ENCODE measurements at regions not wholly inside any gene's neighbourhood (a gene's known extent, or its start where the extent isn't known, plus 50 kb on each side); places are given as distances from the start of the nearest gene placed in this dataset.
"Not testable (repeated sequence)": the region's sequence is repeated elsewhere in the genome, so short reads cannot be mapped to it uniquely, and the experiment has no call there.

DNA sequence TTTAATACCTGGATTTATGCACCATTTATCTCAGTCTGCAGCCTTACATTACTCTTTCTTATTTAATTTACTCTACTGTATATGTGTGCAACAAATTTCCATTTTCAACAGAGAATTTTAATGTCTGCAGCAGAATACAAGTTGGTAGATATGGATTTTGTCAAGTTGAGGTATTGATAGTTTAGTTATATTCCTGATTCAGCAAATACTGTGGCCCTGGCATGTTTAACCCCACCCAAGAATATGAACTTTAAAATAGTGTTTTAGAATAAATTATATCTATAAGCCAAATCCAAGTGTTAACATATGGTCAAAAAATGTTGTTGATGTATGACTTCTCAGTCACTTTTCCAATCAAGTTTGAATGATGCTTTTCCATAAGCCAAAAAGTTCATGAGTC, 378.4 kb upstream of the NRG3 start:
- DNase-seq: no peak
- Histone ChIP-seq H2AFZ (ENCODE audit: low read depth, low read length) (no peak overlapping the region), H3K4me3 (ENCODE audit: low read depth in 1 of 2, low read length in 2 of 2) (no peak overlapping the region), H4K20me1 (ENCODE audit: insufficient read depth, low read length) (no peaks in the 10 kb centered on the region), H3K9ac (ENCODE audit: low read depth, low read length) (no peak overlapping the region), H3K4me1 (ENCODE audit: insufficient read depth, low read length) (no peaks in the 10 kb centered on the region), H3K4me2 (ENCODE audit: insufficient read depth, low read length) (no peak overlapping the region), H3K79me2 (ENCODE audit: insufficient read depth, low read length) (no peaks in the 10 kb centered on the region), H3K36me3 (ENCODE audit: insufficient read depth, low read length) (no peaks in the 10 kb centered on the region), H3K27ac (ENCODE audit: low read length) (no peak overlapping the region), H3K27me3 (ENCODE audit: insufficient read depth, low read length, poor library complexity) (no peaks in the 10 kb centered on the region), H3K9me3 (ENCODE audit: insufficient read depth, low read length, severe bottlenecking) (no peaks in the 10 kb centered on the region)
- TF ChIP-seq, protein P1, sequence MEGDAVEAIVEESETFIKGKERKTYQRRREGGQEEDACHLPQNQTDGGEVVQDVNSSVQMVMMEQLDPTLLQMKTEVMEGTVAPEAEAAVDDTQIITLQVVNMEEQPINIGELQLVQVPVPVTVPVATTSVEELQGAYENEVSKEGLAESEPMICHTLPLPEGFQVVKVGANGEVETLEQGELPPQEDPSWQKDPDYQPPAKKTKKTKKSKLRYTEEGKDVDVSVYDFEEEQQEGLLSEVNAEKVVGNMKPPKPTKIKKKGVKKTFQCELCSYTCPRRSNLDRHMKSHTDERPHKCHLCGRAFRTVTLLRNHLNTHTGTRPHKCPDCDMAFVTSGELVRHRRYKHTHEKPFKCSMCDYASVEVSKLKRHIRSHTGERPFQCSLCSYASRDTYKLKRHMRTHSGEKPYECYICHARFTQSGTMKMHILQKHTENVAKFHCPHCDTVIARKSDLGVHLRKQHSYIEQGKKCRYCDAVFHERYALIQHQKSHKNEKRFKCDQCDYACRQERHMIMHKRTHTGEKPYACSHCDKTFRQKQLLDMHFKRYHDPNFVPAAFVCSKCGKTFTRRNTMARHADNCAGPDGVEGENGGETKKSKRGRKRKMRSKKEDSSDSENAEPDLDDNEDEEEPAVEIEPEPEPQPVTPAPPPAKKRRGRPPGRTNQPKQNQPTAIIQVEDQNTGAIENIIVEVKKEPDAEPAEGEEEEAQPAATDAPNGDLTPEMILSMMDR (IDR thresholded peaks at IDR 0.05; ENCODE audit: borderline replicate concordance, extremely low read depth, low read length, poor library complexity, severe bottlenecking): no peak
- no peak for TF ChIP-seq EZH2 (IDR thresholded peaks at IDR 0.05; ENCODE audit: borderline replicate concordance, low read depth, low read length, severe bottlenecking)
- no peak for ATAC-seq (ENCODE audit: insufficient read depth, low read depth)

DNA sequence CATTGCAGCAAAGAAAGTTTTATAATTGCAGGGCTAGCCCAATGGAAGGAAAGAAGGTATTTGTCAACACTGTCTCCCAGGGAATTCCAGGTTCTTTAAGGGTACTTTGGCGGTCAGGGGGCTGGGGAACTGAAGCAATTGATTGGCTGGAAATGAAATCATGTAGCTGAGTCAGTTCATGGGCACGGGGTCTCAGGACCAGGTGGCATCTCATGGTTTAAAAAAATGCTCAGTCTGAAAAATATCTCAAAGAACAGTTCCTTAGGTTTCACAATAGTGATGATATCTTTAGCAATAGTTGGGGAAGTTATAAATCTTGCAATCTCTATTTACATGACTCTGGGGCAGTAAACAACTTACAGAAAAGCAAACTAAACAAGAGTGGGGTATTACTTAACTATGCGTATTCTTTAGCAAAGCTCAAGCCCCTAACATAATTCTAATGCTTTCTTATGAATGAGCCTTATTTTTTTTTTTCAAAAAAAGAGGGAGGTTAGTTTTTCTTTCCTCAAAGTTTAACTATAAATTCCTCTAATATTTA, 376.9 kb upstream of the NRG3 start:
- no peak for TF ChIP-seq EZH2 (IDR thresholded peaks at IDR 0.05; ENCODE audit: borderline replicate concordance, low read depth, low read length, severe bottlenecking)
- TF ChIP-seq, protein P1 (IDR thresholded peaks at IDR 0.05; ENCODE audit: borderline replicate concordance, extremely low read depth, low read length, poor library complexity, severe bottlenecking): no peak
- H2AFZ ChIP-seq (ENCODE audit: low read depth, low read length): no peak overlapping the region
- H3K79me2 ChIP-seq (ENCODE audit: insufficient read depth, low read length): no peaks in the 10 kb centered on the region
- no peak for DNase-seq
- no peak overlapping the region for H3K9ac ChIP-seq (ENCODE audit: low read depth, low read length)
- no peaks in the 10 kb centered on the region for H3K4me1 ChIP-seq (ENCODE audit: insufficient read depth, low read length)
- H3K36me3 ChIP-seq (ENCODE audit: insufficient read depth, low read length): no peaks in the 10 kb centered on the region
- H3K27ac ChIP-seq (ENCODE audit: low read length): no peak overlapping the region
- H3K4me2 ChIP-seq (ENCODE audit: insufficient read depth, low read length): no peak overlapping the region
- no peak for ATAC-seq (ENCODE audit: insufficient read depth, low read depth)
- H4K20me1 ChIP-seq (ENCODE audit: insufficient read depth, low read length): no peaks in the 10 kb centered on the region
- no peak overlapping the region for H3K4me3 ChIP-seq (ENCODE audit: low read depth in 1 of 2, low read length in 2 of 2)
- H3K27me3 ChIP-seq (ENCODE audit: insufficient read depth, low read length, poor library complexity): no peaks in the 10 kb centered on the region
- H3K9me3 ChIP-seq (ENCODE audit: insufficient read depth, low read length, severe bottlenecking): no peaks in the 10 kb centered on the region

DNA sequence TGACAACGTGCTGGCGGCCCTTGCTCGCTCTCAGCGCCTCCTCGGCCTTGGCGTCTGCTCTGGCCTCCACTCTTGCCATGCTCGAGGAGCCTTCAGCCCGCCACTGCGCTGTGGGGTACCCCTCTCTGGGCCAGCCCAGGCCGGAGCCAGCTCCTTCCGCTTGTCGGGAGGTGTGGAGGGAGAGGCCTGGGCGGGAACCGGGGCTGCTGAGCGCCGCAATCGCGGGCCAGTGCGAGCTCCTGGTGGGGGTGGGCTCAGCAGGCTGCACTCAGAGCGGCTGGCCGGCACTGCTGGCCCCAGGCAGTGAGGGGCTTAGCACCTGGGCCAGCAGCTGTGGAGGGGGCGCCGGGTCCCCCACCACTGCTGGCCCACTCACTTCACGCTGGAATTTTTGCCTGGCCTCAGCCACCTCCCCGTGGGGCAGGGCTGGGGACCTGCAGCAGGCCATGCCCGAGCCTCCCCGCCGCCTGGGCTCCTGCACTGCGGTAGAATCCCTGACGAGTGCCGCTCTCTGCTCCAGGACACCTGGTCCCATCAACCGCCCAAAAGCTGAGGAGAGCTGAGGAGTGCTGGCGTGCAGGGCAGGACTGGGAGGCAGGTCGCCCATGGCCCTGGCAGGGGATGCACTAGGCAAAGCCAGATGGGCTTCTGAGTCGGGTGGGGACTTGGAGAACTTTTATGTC, 372.2 kb upstream of the NRG3 start:
- no peak for TF ChIP-seq EZH2 (IDR thresholded peaks at IDR 0.05; ENCODE audit: borderline replicate concordance, low read depth, low read length, severe bottlenecking)
- TF ChIP-seq, protein P1 (IDR thresholded peaks at IDR 0.05; ENCODE audit: borderline replicate concordance, extremely low read depth, low read length, poor library complexity, severe bottlenecking): no peak
- H2AFZ ChIP-seq (ENCODE audit: low read depth, low read length): no peak overlapping the region
- H3K27me3 ChIP-seq (ENCODE audit: insufficient read depth, low read length, poor library complexity): no peaks in the 10 kb centered on the region
- no peaks in the 10 kb centered on the region for H4K20me1 ChIP-seq (ENCODE audit: insufficient read depth, low read length)
- H3K36me3 ChIP-seq (ENCODE audit: insufficient read depth, low read length): no peaks in the 10 kb centered on the region
- no peak overlapping the region for H3K27ac ChIP-seq (ENCODE audit: low read length)
- ATAC-seq (ENCODE audit: insufficient read depth, low read depth): no peak
- no peaks in the 10 kb centered on the region for H3K4me1 ChIP-seq (ENCODE audit: insufficient read depth, low read length)
- no peak for DNase-seq
- H3K9ac ChIP-seq (ENCODE audit: low read depth, low read length): no peak overlapping the region
- H3K79me2 ChIP-seq (ENCODE audit: insufficient read depth, low read length): no peaks in the 10 kb centered on the region
- H3K4me2 ChIP-seq (ENCODE audit: insufficient read depth, low read length): no peak overlapping the region
- no peak overlapping the region for H3K4me3 ChIP-seq (ENCODE audit: low read depth in 1 of 2, low read length in 2 of 2)
- no peaks in the 10 kb centered on the region for H3K9me3 ChIP-seq (ENCODE audit: insufficient read depth, low read length, severe bottlenecking)

DNA sequence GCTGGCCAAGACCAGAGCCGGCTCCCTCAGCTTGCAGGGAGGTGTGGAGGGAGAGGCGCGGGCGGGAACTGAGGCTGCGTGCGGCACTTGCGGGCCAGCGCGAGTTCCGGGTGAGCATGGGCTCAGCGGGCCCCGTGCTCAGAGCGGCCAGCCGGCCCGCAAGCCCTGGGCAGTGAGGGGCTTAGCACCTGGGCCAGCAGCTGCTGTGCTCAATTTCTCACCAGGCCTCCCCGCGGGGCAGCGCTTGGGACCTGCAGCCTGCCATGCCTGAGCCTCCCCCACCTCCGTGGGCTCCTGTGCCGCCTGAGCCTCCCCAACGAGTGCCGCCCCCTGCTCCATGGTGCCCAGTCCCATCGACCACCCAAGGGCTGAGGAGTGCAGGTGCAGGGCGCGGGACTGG, 369.2 kb upstream of the NRG3 start:
- ATAC-seq (ENCODE audit: insufficient read depth, low read depth): not testable (repeated sequence)

More for the DNA sequence above, 369.2 kb upstream of the NRG3 start:
- DNase-seq; H3K36me3 ChIP-seq (ENCODE audit: insufficient read depth, low read length); H3K9me3 ChIP-seq (ENCODE audit: insufficient read depth, low read length, severe bottlenecking); H3K27me3 ChIP-seq (ENCODE audit: insufficient read depth, low read length, poor library complexity); H3K4me2 ChIP-seq (ENCODE audit: insufficient read depth, low read length); H2AFZ ChIP-seq (ENCODE audit: low read depth, low read length); H3K4me3 ChIP-seq (ENCODE audit: low read depth in 1 of 2, low read length in 2 of 2); H3K79me2 ChIP-seq (ENCODE audit: insufficient read depth, low read length); H3K4me1 ChIP-seq (ENCODE audit: insufficient read depth, low read length); H3K9ac ChIP-seq (ENCODE audit: low read depth, low read length); H3K27ac ChIP-seq (ENCODE audit: low read length); H4K20me1 ChIP-seq (ENCODE audit: insufficient read depth, low read length): not testable (repeated sequence)
